Activated CD8-positive, alpha-beta memory T cell treated with anti-CD3 and anti-CD28 coated beads, Interleukin-2, amount 10 ng/mL, durations not matched to agents 7 days and 5 days (primary cell): ENCODE measurements at regions not wholly inside any gene's neighbourhood (a gene's known extent, or its start where the extent isn't known, plus 50 kb on each side); places are given as distances from the start of the nearest gene placed in this dataset.

Experiments
- ATAC-seq: fragments of 150-1000 bp; cut with Tn5 transposase; one replicate; pipeline ENCODE4 v1.10.0; 2021; ENCODE audit warnings: moderate library complexity
- CTCF ChIA-PET: fragments of 350-600 bp; sonication (Branson Sonifier 250); formaldehyde crosslinking; loops from one replicate; lab custom pipeline; 2021; ENCODE audit warnings: antibody characterized with exemption; lab: Charles Lee
- DNase-seq: peaks from one replicate; pipeline ENCODE4 v3.0.0-alpha.2; 2020
- H3K27ac Mint-ChIP-seq: one replicate; pipeline ENCODE4 v1.8.0; 2021; ENCODE audit warnings: mild to moderate bottlenecking, mixed read lengths
- H3K27me3 Mint-ChIP-seq: one replicate; pipeline ENCODE4 v1.8.0; 2021; ENCODE audit warnings: mixed read lengths
- H3K36me3 Mint-ChIP-seq: one replicate; pipeline ENCODE4 v1.8.0; 2021; ENCODE audit warnings: mild to moderate bottlenecking, mixed read lengths
- H3K4me1 Mint-ChIP-seq: one replicate; pipeline ENCODE4 v1.8.0; 2021; ENCODE audit warnings: mixed read lengths
- H3K4me3 Mint-ChIP-seq: one replicate; pipeline ENCODE4 v1.8.0; 2021; ENCODE audit warnings: mild to moderate bottlenecking, moderate library complexity, mixed read lengths
- H3K9me3 Mint-ChIP-seq: one replicate; pipeline ENCODE4 v1.8.0; 2022; ENCODE audit warnings: low read depth, mixed read lengths

GRCh38 chr9:14031810-14032209 is 282.1 kb downstream of the NFIB start:
- Mint-ChIP-seq H3K27ac (no peak overlapping the region), H3K4me3 (no peak overlapping the region), H3K36me3 (no peaks in the 10 kb centered on the region), H3K4me1 (no peaks in the 10 kb centered on the region), H3K9me3 (no peaks in the 10 kb centered on the region), H3K27me3 (no peaks in the 10 kb centered on the region)
- CTCF ChIA-PET = no interaction called here
- ATAC-seq (no peak), DNase-seq (no peak)

- Mint-ChIP-seq H3K27me3 (no peaks in the 10 kb centered on the region), H3K27ac (no peak overlapping the region), H3K4me3 (no peak overlapping the region), H3K36me3 (no peaks in the 10 kb centered on the region), H3K9me3 (no peaks in the 10 kb centered on the region), H3K4me1 (no peaks in the 10 kb centered on the region)
- CTCF ChIA-PET = no interaction called here
- DNase-seq (no peak), ATAC-seq (no peak)
Measured at GRCh38 chr9:14031060-14031414, 282.9 kb downstream of the NFIB start.

GRCh38 chr9:14030375-14031059 is 283.4 kb downstream of the NFIB start:
- H3K9me3 Mint-ChIP-seq = no peaks in the 10 kb centered on the region
- CTCF ChIA-PET = no interaction called here
- H3K4me1 Mint-ChIP-seq = no peaks in the 10 kb centered on the region
- ATAC-seq (no peak), DNase-seq (no peak)
- H3K27me3 Mint-ChIP-seq = no peaks in the 10 kb centered on the region
- no peaks in the 10 kb centered on the region for H3K36me3 Mint-ChIP-seq
- no peak overlapping the region for H3K27ac Mint-ChIP-seq
- H3K4me3 Mint-ChIP-seq = no peak overlapping the region

- Mint-ChIP-seq H3K36me3 (no peaks in the 10 kb centered on the region), H3K27ac (no peak overlapping the region), H3K4me1 (no peaks in the 10 kb centered on the region), H3K27me3 (no peaks in the 10 kb centered on the region), H3K4me3 (no peak overlapping the region), H3K9me3 (no peaks in the 10 kb centered on the region)
- CTCF ChIA-PET = no interaction called here
- ATAC-seq = no peak
- no peak for DNase-seq
Measured at GRCh38 chr9:14029806-14030374, 284.1 kb downstream of the NFIB start.

GRCh38 chr9:14027116-14027800 is 286.7 kb downstream of the NFIB start:
- CTCF ChIA-PET = no interaction called here
- Mint-ChIP-seq H3K27ac (no peak overlapping the region), H3K27me3 (no peaks in the 10 kb centered on the region), H3K4me1 (no peaks in the 10 kb centered on the region), H3K36me3 (no peaks in the 10 kb centered on the region), H3K4me3 (no peak overlapping the region), H3K9me3 (no peaks in the 10 kb centered on the region)
- DNase-seq (no peak), ATAC-seq (no peak)

- Mint-ChIP-seq H3K36me3 (no peaks in the 10 kb centered on the region), H3K27ac (no peak overlapping the region), H3K9me3 (no peaks in the 10 kb centered on the region), H3K4me3 (no peak overlapping the region), H3K4me1 (no peaks in the 10 kb centered on the region), H3K27me3 (no peaks in the 10 kb centered on the region)
- ATAC-seq (no peak), DNase-seq (no peak)
- CTCF ChIA-PET = no interaction called here
Measured at GRCh38 chr9:14025741-14026140, 288.2 kb downstream of the NFIB start.

- Mint-ChIP-seq H3K27me3 (no peaks in the 10 kb centered on the region), H3K4me3 (no peak overlapping the region), H3K27ac (no peak overlapping the region), H3K9me3 (no peaks in the 10 kb centered on the region), H3K4me1 (no peaks in the 10 kb centered on the region), H3K36me3 (no peaks in the 10 kb centered on the region)
- DNase-seq = no peak
- CTCF ChIA-PET = no interaction called here
- no peak for ATAC-seq
Measured at GRCh38 chr9:14023285-14023684, 290.7 kb downstream of the NFIB start.

GRCh38 chr9:14021871-14022525 is 291.9 kb downstream of the NFIB start:
- Mint-ChIP-seq H3K27me3 (no peaks in the 10 kb centered on the region), H3K4me3 (no peak overlapping the region), H3K36me3 (no peaks in the 10 kb centered on the region), H3K9me3 (no peaks in the 10 kb centered on the region), H3K4me1 (no peaks in the 10 kb centered on the region), H3K27ac (no peak overlapping the region)
- DNase-seq = no peak
- no peak for ATAC-seq
- CTCF ChIA-PET = no interaction called here

- H3K4me1 Mint-ChIP-seq = no peaks in the 10 kb centered on the region
- H3K36me3 Mint-ChIP-seq = no peaks in the 10 kb centered on the region
- H3K27ac Mint-ChIP-seq = no peak overlapping the region
- H3K9me3 Mint-ChIP-seq = peaks cover 4% of the 10 kb centered on the region
- no peak overlapping the region for H3K4me3 Mint-ChIP-seq
- H3K27me3 Mint-ChIP-seq = no peaks in the 10 kb centered on the region
- ATAC-seq = no peak
- DNase-seq = no peak
- CTCF ChIA-PET = no interaction called here
Measured at GRCh38 chr9:14018081-14018480, 295.9 kb downstream of the NFIB start.

GRCh38 chr9:14014744-14015143 is 299.2 kb downstream of the NFIB start:
- Mint-ChIP-seq H3K4me3 (no peak overlapping the region), H3K27ac (no peak overlapping the region), H3K9me3 (peaks cover 4% of the 10 kb centered on the region), H3K4me1 (no peaks in the 10 kb centered on the region), H3K27me3 (no peaks in the 10 kb centered on the region), H3K36me3 (no peaks in the 10 kb centered on the region)
- ATAC-seq (no peak), DNase-seq (no peak)
- CTCF ChIA-PET = no interaction called here

GRCh38 chr9:14014218-14014617 is 299.7 kb downstream of the NFIB start:
- Mint-ChIP-seq H3K9me3 (peaks cover 4% of the 10 kb centered on the region), H3K36me3 (no peaks in the 10 kb centered on the region), H3K4me3 (no peak overlapping the region), H3K27me3 (no peaks in the 10 kb centered on the region), H3K4me1 (no peaks in the 10 kb centered on the region), H3K27ac (no peak overlapping the region)
- CTCF ChIA-PET = no interaction called here
- DNase-seq (no peak), ATAC-seq (no peak)

GRCh38 chr9:14011799-14012560 is 302.0 kb downstream of the NFIB start:
- Mint-ChIP-seq H3K36me3 (no peaks in the 10 kb centered on the region), H3K27me3 (no peaks in the 10 kb centered on the region), H3K4me1 (no peaks in the 10 kb centered on the region), H3K4me3 (no peak overlapping the region), H3K27ac (no peak overlapping the region), H3K9me3 (peaks cover 8% of the 10 kb centered on the region)
- DNase-seq (no peak), ATAC-seq (no peak)
- CTCF ChIA-PET = no interaction called here

GRCh38 chr9:14007190-14007769 is 306.7 kb downstream of the NFIB start:
- ATAC-seq (no peak), DNase-seq (no peak)
- H3K9me3 Mint-ChIP-seq = peaks cover 5% of the 10 kb centered on the region
- CTCF ChIA-PET = no interaction called here
- H3K4me1 Mint-ChIP-seq = no peaks in the 10 kb centered on the region
- no peaks in the 10 kb centered on the region for H3K36me3 Mint-ChIP-seq
- no peak overlapping the region for H3K27ac Mint-ChIP-seq
- no peaks in the 10 kb centered on the region for H3K27me3 Mint-ChIP-seq
- H3K4me3 Mint-ChIP-seq = no peak overlapping the region
